AG04449 (cell line): ENCODE measurements at regions not wholly inside any gene's neighbourhood (a gene's known extent, or its start where the extent isn't known, plus 50 kb on each side); places are given as distances from the start of the nearest gene placed in this dataset.
"Not testable (repeated sequence)": the region's sequence is repeated elsewhere in the genome, so short reads cannot be mapped to it uniquely, and the experiment has no call there.

Experiments used
- CTCF ChIA-PET: fragments of 350-600 bp; formaldehyde crosslinking; extraction: SDS; loops from one replicate; lab custom pipeline; 2021; ENCODE audit warnings: antibody characterized with exemption; lab: Yijun Ruan, JAX
- POLR2A ChIA-PET: fragments of 400-600, 350-600 bp; formaldehyde crosslinking; extraction: SDS; loops from one replicate; lab custom pipeline; 2020; ENCODE audit warnings: antibody characterized with exemption, inconsistent platforms; lab: Yijun Ruan, JAX
- DNase-seq: peaks from one replicate; pipeline ENCODE4 v3.0.0-alpha.2; 2010; ENCODE audit warnings: low read depth, low spot score
- H3K4me3 ChIP-seq: 2 replicates; pipeline ENCODE4 v1.5.1; 2011; ENCODE audit warnings: low read depth, mild to moderate bottlenecking, control low read depth, low read length
- CTCF ChIP-seq: IDR thresholded peaks from one replicate; pipeline ENCODE4 v1.5.1; 2011; ENCODE audit warnings: mild to moderate bottlenecking, moderate library complexity, low read length, control low read depth, inconsistent platforms; ENCODE audit not compliant: insufficient read depth; ENCODE audit errors: missing control alignments

- no peak for TF ChIP-seq CTCF
- ChIA-PET CTCF (interaction anchor here (1.4 kb wide), 1 partner anchor 46 kb away, joined by 3 read pairs; no protein-coding TSS in a partner anchor), POLR2A (no interaction called here)
These were observed 77.3 kb upstream of the GADD45A start for GRCh38 chr1:67607699-67608098.

GRCh38 chr1:67608661-67609576 lies 76.1 kb upstream of the GADD45A start:
- no peak for TF ChIP-seq CTCF
- no peak overlapping the region for H3K4me3 ChIP-seq
- no peak for DNase-seq
- ChIA-PET CTCF (no interaction called here), POLR2A (no interaction called here)

More at GRCh38 chr1:67607699-67608098, 77.3 kb upstream of the GADD45A start:
- DNase-seq = no peak
- H3K4me3 ChIP-seq = no peak overlapping the region

GRCh38 chr1:67609577-67610341 lies 75.2 kb upstream of the GADD45A start:
- no peak overlapping the region for H3K4me3 ChIP-seq
- TF ChIP-seq CTCF = no peak
- POLR2A ChIA-PET = no interaction called here
- CTCF ChIA-PET = no interaction called here
- DNase-seq = no peak

GRCh38 chr1:67610450-67610849 lies 74.6 kb upstream of the GADD45A start:
- no peak for DNase-seq
- ChIA-PET POLR2A (no interaction called here), CTCF (no interaction called here)
- TF ChIP-seq CTCF = no peak
- no peak overlapping the region for H3K4me3 ChIP-seq

GRCh38 chr1:67611846-67612245 lies 73.2 kb upstream of the GADD45A start:
- ChIA-PET CTCF (no interaction called here), POLR2A (no interaction called here)
- no peak for TF ChIP-seq CTCF
- no peak overlapping the region for H3K4me3 ChIP-seq
- no peak for DNase-seq

GRCh38 chr1:67612788-67613241 lies 72.2 kb upstream of the GADD45A start:
- ChIA-PET POLR2A (no interaction called here), CTCF (no interaction called here)
- DNase-seq = no peak
- no peak overlapping the region for H3K4me3 ChIP-seq
- TF ChIP-seq CTCF = no peak

- not testable (repeated sequence) for DNase-seq, H3K4me3 ChIP-seq
- CTCF ChIA-PET = interaction anchor here (1.7 kb wide), 1 partner anchor 52 kb away, joined by 4 read pairs; no protein-coding TSS in a partner anchor
- POLR2A ChIA-PET = interaction anchor here (0.7 kb wide), 1 partner anchor 15 kb away, joined by 3 read pairs; no protein-coding TSS in a partner anchor
These were observed 71.5 kb upstream of the GADD45A start for GRCh38 chr1:67613479-67613878.
